NB4 (cell line): ENCODE measurements at regions not wholly inside any gene's neighbourhood (a gene's known extent, or its start where the extent isn't known, plus 50 kb on each side); places are given as distances from the start of the nearest gene placed in this dataset.

Experiments
- DNase-seq: peaks from one replicate; pipeline ENCODE4 v3.0.0; 2010; ENCODE audit warnings: low read depth
- H3K4me3 ChIP-seq: one replicate; pipeline ENCODE4 v1.5.1; 2011; ENCODE audit warnings: mild to moderate bottlenecking, low read depth, low read length, moderate library complexity
- MYC ChIP-seq: IDR thresholded peaks from 2 replicates; pipeline ENCODE4 v1.6.1; 2011; ENCODE audit warnings: low read depth, low read length
- POLR2A ChIP-seq: IDR thresholded peaks from 2 replicates; pipeline ENCODE4 v1.6.1; 2011; ENCODE audit warnings: mild to moderate bottlenecking; ENCODE audit not compliant: insufficient read length; ENCODE audit errors: extremely low read depth
- TF ChIP-seq, protein P1 (sequence below): IDR thresholded peaks from one replicate; pipeline ENCODE4 v1.5.1; 2012; ENCODE audit warnings: low read depth, low read length
- TF ChIP-seq, protein P2 (sequence below): IDR thresholded peaks from 2 replicates; pipeline ENCODE4 v1.6.1; 2011; ENCODE audit warnings: low read depth, low read length

DNA sequence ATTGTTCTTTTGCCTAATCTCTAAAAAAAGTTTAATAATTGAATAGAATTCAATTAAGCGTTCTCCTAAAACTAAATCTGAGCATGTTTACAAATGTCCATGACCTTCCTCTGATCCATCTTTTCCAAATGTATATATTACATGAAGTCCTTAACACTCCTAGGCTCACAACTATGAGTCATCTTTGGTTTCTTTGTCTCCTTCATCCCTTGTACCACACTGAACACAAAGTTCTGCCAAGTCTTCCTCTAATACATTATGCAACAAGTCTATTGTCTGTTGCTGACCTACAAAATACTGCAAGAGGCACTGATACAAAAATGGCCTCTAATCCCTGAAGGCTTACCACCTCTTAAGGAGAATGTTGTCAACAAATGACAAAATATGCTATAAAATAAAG lies 550.2 kb downstream of the PYDC2 start:
- TF ChIP-seq, protein P1, sequence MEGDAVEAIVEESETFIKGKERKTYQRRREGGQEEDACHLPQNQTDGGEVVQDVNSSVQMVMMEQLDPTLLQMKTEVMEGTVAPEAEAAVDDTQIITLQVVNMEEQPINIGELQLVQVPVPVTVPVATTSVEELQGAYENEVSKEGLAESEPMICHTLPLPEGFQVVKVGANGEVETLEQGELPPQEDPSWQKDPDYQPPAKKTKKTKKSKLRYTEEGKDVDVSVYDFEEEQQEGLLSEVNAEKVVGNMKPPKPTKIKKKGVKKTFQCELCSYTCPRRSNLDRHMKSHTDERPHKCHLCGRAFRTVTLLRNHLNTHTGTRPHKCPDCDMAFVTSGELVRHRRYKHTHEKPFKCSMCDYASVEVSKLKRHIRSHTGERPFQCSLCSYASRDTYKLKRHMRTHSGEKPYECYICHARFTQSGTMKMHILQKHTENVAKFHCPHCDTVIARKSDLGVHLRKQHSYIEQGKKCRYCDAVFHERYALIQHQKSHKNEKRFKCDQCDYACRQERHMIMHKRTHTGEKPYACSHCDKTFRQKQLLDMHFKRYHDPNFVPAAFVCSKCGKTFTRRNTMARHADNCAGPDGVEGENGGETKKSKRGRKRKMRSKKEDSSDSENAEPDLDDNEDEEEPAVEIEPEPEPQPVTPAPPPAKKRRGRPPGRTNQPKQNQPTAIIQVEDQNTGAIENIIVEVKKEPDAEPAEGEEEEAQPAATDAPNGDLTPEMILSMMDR, result no peak
- TF ChIP-seq POLR2A (no peak), MYC (no peak)
- TF ChIP-seq, protein P2, sequence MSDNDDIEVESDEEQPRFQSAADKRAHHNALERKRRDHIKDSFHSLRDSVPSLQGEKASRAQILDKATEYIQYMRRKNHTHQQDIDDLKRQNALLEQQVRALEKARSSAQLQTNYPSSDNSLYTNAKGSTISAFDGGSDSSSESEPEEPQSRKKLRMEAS, result no peak
- H3K4me3 ChIP-seq, result no peak overlapping the region

DNA sequence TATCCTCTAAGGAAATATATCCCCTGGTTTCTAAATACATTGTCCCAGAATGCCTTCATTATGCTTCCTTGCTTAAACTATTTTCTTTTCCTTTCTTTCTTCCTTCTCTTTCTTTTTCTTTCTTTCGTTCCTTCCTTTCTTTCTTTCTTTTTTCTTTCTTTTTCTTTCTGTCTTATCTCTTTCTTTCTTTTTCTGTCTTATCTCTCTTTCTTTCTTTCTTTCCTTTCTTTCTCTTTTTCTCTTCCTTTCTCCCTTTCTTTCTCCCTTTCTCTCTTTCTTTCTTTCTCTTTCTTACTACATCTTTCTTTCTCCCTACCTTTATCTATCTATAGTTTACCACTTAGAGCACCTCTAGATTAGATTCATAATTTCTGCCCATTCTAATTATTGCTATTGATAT lies 552.1 kb downstream of the PYDC2 start:
- no peak for TF ChIP-seq MYC
- no peak for TF ChIP-seq POLR2A
- TF ChIP-seq, protein P2, result no peak
- TF ChIP-seq, protein P1, result no peak
- DNase-seq, result no peak
- H3K4me3 ChIP-seq, result no peak overlapping the region

More for the DNA sequence above, 550.2 kb downstream of the PYDC2 start:
- DNase-seq, result no peak

DNA sequence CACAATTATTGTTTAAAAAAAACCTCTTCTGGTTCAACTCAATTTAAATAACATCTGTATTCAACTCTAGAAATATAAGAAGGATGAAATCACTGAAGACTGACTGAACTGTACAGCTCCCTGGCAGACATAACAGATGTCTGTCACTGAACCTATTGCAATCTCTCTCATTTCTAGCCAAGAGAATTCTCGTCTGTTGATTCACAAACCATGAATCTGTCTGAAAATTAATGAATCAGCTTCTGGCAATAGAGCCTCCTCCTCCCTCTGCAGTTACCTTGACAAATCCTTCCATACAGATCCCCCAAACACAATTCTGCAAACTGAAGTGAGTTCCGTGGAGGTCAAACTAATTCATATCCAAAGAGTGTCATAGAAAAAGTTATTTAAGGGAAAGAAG lies 561.4 kb downstream of the PYDC2 start:
- DNase-seq, result no peak
- no peak overlapping the region for H3K4me3 ChIP-seq
- TF ChIP-seq, protein P1, result no peak
- TF ChIP-seq POLR2A, result no peak

DNA sequence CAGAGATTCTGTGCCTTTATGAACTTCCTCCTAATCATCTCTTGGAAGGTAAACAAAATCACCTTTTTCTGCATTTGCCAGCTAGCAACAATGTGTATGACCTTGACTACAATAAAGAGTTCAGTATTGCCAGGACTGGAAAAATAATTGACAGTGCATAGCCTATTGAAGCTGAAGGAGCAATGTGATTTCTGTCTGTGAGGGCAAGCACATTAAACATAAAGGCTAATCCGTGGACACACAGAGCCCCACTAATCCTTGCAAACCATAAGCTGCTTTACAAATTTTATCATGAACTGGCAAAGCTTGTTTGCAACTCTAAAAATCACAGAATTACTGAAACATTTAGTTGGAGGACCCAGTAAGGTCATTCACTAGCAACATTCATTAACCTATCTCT lies 563.8 kb downstream of the PYDC2 start:
- no peak for DNase-seq
- TF ChIP-seq, protein P1, result no peak
- no peak for TF ChIP-seq POLR2A
- TF ChIP-seq MYC, result no peak
- TF ChIP-seq, protein P2, result no peak
- no peak overlapping the region for H3K4me3 ChIP-seq

DNA sequence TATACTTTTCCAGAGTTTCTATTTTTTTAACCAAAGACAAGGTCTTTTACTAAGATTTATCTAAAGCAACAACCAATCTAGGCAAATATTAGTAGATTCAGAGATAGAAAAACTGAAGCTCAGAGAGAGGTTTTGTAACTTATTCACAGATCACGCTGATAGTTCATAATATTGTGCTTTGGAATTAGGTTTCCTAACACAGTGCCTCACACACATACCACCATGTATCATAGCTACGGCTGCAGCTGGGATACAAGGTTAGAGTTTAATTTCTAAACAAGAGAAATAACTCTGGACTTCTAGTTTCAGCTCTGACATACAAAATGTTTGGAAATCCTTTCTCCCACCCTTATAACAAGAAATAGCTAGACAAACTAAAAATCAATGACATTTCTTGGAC lies 565.7 kb downstream of the PYDC2 start:
- TF ChIP-seq MYC (no peak), POLR2A (no peak)
- TF ChIP-seq, protein P2, result no peak
- TF ChIP-seq, protein P1, result no peak
- DNase-seq, result no peak
- no peak overlapping the region for H3K4me3 ChIP-seq

DNA sequence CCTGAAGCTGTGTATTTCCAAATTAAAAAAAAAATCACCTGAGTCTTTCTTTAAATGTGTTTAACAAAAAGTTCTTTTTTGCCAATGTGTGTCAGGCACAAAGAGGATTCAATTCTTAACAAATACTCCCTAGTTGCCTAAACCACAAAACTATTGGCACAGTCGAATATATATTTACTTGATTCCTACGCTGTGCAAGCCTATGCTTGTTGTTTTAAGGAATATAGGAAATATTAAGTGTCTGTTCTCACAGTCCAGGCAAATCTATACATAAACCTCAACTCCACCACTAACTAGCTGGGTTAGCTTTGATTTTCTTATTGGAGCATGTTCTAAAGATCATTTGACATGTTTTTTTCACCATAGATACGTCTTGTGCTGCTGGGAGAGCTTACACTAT lies 571.0 kb downstream of the PYDC2 start:
- no peak for TF ChIP-seq POLR2A
- TF ChIP-seq, protein P1, result no peak
- no peak for TF ChIP-seq MYC
- TF ChIP-seq, protein P2, result no peak

More for the DNA sequence above, 571.0 kb downstream of the PYDC2 start:
- no peak overlapping the region for H3K4me3 ChIP-seq
- DNase-seq, result no peak
